ENCODE measurements at regions not wholly inside any gene's neighbourhood (a gene's known extent, or its start where the extent isn't known, plus 50 kb on each side); places are given as distances from the start of the nearest gene placed in this dataset.

DNA sequence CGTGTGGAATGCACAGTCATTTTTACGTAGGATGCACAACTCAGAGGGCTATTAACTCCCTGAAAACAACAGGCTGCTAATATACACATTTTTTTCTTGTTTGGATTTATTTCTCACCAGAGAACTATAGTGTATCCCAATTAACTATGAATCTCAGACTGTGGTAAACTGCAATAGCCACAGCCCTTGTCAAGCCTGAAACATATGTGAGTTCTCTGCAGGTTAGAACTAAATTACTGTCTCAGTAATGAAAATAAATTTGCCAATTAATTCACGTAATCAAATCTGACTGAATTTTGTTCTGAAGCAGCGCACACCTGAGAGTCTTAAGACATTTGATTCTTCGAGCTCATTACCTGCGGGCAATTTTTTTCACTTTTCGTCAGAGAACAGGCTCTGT lies 318.6 kb downstream of the PMP22 start:
- DNase-seq (ENCODE audit: low spot score), result no peak

DNA sequence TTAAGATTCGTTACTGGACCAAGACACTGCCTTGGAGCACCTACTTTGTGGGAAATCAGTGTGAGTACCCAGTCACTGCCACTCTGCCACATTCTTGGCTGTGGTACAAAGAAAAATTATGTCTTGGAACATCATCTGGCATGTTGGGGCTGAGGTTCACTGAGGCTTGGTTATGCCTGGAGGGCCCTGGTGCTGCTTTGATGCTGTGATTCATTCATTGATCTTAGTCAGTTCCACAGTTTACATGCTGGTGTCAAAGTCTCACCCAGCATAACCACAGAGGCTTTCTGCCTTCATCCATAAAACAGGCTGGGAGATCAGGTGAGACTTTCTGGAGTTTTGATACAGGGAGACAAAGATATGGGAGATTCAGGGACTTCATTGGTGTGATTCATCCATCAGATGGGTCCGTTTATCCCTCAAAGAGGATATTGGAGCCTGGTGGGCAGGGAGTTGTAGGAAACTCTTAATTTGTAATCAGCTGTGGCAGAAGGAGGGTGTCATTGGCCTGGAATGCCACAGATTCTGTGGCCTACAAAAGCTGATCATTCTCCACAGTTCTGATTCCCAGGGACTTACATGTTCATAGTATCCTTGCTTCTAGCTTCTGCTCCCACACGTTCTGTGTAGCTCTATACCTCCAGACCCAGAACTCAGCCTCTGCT lies 322.5 kb downstream of the PMP22 start:
- no peak for DNase-seq (ENCODE audit: low spot score)

DNA sequence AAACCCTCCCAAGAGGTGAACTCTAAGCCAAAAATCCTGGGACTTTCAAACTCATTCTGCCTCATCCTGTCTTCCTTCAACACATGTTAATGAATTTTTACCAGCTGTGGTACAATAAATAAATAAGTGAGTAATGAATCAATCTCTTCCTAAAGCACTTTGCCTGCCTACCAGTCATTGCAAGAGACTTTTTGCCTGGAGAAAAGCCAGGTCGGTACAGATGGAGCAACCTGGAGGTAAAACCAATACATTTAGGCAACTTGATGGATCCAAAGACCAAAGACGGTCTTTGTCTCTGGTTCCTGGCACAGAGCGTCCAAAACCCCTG lies 324.2 kb downstream of the PMP22 start:
- no peak for DNase-seq (ENCODE audit: low spot score)

DNA sequence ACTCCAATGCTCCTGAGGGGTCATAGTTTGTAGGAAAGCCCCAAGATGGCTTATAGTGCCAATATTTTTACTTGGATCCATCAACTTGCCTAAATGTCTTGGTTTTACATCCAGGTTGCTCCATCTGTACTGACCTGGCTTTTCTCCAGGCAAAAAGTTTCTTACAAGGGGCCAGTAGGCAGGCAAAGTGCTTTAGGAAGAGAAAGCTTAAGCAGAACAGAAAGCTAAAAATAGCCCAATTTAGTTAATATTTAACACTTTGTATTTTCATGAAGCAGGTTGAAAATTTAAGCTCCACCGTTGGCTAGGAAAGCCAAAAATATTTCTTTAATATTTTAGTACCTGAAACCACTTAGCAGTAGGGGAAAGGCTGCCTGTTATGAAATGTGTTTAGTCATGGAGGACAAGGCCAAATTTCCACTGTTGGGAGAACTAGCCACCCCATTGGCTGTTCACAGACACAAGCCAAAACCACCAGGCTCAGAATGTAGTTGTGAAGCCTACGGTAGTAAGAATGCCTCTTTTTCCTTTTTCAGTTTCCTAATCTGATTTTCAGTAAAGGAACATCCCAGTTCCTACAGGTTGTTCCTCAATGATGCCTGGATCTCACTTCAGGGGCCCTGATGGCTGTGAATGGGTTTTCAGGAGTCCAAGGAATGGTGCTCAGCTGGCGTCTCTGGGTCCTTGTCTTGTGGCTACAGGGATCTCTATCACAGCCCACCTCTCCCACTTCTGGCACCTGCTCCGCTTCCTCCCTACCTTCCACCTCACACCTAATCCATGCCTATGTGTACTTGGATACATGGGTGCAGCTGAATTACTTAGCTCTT lies 324.8 kb downstream of the PMP22 start:
- DNase-seq (ENCODE audit: low spot score), result no peak

DNA sequence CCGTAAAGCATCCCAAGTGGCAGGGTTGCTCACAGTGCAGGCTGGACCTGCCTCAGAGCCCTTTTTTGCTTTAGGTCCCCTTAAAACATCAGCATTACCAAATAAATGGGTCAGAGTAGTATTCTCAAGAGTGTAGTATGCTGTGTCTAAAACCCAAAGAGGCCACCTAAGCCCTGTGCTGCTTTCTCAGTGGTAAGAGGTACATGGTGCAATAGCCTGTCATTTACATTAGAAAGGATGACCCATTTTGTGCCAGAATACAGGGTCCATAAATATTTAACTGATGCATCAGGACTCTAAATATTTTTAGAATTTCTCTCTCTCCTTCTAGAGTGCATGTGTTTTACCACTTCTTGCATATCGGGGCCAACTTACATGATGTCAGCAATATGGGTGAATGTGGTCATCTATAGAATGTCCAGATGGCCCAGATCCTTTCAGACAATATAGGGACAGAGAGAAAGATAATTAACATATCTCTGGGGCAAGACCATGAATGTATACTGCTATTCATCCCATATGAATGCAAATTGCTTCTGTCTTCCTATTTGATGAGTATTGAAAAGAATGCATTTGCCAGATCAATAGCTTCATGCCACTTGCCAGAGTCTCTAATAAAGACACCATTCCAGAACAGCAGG lies 329.2 kb downstream of the PMP22 start:
- no peak for DNase-seq (ENCODE audit: low spot score)

DNA sequence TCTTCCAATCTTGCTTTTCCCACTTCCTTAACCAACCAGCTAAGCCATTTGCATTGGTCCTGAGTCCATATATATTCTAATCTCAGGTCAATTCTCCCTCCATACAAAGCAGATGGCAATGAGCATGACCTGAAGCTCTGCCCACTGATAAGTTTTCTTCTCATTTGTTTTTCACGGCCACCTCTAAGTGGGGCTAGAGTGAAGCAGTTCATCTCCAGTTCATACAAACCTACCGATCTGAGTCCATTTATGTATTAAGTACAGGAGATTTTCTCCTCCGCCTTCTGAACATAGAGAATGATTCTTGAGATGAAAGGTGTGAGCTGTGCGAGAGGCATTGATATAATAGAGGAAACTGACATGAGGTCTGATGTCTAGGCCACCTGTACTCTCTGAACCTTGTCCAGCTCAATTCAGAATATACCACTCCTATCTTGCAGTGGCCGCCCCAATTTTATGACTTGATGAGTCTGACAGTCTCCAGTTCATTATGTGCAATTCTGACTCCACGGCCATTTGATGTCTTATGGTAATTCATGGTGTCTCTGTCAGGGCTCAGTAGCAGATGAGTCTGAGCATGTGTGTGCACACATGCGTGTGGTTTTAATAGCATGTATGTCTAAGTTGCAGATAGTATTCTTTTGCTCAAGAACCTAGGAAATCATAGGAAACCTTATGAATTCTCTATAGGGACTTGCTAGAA lies 329.8 kb downstream of the PMP22 start:
- DNase-seq (ENCODE audit: low spot score), result no peak

DNA sequence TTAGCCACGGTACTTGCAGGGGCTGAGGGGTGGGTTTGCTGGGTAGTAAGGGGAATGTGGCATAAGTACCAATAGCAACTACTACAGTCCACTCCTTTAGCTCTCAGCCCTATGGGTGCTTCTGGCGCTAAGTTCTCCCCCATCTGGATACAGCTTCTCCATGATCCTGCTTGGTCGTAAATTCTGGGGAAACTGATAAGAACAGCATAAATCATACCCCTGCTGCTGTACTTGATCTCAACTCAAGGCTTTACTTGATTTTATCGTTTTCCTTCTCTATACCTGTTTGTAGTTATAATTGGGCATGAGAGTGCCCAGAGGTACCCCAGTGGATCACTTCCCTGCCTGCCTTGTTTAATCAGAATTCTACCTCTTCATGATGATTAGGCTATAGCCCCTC lies 331.4 kb downstream of the PMP22 start:
- DNase-seq (ENCODE audit: low spot score), result no peak

DNA sequence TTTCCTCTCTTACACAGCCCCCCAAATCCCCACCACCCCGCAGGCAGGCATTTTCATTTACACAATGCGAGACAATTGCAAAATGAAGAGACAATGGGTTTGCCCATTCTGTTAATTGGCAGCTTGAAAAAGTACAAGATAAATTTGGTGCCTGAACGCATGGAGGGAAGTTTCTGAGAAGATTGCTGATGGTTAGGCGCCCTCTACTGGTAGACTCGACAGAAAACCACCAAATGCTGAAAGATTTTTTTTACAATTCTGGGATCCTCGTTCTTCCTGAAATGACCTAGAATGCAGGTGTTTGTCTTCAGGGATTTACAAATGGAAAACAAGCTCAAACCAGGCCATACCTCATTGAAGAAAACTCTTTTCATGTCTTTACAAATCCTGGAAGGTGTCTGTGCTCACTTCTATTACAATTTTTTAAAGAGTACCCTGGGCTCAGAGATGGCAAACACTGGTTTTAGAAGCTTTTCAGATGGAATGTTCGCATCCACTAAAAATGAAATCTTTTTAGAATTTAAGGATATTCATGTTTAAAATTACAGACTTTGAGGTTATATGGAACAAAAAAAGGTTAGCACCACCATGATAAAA lies 338.5 kb downstream of the PMP22 start:
- DNase-seq (ENCODE audit: low spot score), result peak; percentile 57

DNA sequence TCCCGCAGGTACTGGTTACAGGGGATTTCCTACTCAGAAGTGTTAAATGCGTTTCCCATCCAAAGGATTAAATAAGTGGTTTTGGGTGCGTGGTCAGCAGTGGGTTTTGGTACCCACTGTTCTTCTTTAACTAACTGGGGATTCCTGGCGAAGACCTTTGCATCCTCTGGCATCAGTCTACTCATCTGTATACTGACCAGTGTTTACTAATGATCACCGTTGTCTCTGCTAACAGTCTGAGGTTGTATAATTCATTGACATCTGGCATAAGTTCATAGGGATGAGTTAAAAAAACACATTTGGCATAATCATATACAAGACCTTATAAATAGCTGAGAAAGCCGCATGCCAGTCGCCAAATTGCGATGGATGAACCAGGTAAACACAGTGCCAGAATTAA lies 339.1 kb downstream of the PMP22 start:
- no peak for DNase-seq (ENCODE audit: low spot score)

DNA sequence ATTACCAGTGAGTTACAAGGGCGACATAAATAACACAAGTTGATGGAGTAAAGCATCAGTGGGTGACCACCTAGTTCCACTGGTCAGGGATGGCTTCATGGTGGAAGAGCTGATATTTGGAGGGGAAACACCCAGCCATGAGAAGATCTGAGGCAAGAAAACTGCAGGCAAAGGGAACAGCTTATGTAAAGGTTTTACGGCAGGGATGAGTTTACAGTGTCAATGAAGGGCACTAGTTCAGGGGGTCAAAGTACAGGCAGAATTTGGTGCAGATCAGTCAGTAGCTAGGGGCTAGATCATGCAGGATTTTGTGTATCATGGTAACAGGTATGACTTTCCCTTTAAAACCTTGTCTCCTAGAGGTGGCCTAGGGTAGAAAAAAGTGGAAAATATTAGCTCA lies 339.6 kb downstream of the PMP22 start:
- DNase-seq (ENCODE audit: low spot score), result no peak

DNA sequence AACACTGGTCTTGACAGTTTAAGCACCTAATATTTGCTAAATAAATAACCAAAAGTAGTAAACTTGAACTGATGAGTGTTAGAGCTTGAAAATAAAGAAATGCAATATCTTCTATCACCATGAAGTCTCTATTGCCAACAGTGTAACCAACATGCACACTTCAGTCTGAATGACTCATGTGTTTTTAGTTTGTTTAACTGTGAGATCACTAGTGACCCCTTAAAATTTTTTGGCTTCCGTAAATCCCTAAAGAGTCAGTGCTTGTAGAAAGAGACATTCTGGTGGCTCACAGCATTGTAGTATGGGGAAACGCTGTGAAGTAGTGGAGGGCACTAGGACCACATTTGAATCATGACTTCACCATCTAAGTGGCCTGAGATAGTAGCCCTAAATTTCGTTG lies 341.1 kb downstream of the PMP22 start:
- DNase-seq (ENCODE audit: low spot score), result no peak

DNA sequence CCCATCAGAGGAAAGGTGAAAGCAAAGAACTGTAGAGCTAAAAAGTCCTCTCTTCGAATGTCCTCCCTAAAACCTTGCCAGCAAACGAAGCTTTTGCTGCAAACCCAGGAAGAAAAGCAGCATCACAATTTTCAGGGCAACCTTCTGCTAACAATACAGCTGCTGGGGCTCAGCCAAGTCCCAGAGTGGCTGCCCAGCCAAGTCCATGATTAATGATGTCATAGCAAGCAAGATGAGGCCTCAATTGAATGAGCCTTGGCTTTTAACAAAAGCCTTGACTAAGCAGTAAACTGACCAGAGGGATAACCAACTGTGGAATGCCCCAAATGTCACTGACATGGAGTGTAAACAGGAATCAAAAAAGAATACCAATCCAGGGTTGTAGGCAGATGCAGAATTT lies 342.7 kb downstream of the PMP22 start:
- peak; percentile 47 for DNase-seq (ENCODE audit: low spot score)

DNA sequence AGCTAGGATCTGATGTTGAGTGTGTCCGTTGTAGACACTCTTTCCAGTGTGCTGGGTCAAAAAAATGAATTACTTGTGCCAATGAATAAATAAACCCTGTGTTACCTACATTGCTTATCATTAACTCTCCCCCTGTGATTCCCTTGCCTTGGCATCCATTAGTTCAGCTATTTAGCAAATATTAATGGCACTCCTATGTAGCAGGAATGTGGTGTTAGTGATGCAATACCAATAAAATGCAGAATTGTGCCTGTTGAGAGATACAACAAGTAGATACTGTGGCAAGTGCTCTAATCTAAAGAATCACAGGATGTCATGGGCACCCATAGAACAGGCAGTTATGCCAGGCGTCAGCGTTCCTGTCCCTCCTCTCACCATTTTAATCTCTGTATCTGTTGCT lies 343.2 kb downstream of the PMP22 start:
- no peak for DNase-seq (ENCODE audit: low spot score)

DNA sequence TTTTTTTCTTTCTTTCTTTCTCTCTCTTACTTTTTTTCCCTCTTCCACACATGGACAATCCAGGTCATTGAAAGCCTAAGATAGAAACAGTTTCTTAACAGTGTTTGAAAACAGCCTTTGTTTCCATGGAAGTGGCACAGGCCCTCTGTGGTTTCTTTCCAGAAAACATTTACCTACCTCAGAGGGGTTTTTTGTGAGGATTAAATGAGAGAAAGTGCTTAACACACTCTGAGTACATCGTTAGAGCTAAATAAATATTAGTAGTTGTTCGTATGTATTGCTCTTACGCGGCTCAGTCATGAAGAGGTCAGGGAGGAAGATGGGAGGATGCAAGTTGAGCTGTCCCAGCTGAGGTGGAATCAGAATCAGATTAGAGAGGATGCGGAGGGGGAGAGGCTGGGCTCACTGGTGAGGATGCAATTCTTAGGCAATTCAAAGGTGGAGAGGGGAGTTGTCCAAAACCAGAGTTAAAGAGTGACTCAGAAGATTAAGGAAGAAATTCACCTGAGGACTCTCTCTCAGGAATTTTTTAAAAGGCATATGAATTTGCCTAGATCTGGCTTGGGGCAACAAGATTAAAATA lies 345.4 kb downstream of the PMP22 start:
- no peak for DNase-seq (ENCODE audit: low spot score)

DNA sequence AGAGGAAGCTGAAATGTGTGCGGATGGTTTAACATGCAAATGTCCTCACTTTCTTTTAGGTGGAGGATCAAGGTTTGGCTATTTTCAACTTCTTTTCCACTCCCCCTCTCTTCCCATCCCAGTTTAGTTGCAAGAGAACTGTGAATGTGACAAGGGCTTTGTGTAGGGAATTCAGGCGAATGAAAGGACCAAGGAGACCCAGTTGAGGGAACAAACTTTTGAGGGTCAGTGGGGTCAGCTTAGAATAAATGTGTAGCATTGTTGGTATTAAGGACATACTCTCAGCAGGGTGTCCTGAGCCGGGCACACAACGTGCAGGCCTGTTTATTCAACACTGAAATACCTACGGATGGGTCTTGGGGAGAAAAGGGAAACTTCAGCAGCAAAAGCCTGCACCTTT lies 346.0 kb downstream of the PMP22 start:
- DNase-seq (ENCODE audit: low spot score), result no peak

DNA sequence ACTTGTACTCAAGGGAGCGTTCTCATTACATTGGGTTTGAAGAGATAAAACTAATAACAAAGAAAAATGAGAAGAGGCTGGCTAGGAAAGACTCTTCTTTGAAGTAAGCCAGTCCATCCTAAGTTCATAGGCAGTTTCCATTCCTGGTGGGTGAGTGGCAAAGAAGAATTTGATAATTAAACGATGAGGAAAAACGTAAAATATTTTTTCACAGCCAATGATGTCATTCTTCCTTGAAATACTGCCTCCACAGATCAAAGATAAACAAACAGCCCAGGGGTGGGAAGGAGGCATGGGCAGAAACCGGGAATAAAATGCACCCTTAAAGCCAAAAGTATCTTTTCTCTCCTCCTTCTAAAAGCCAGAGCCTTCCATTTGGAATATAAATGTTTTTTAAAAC lies 346.6 kb downstream of the PMP22 start:
- DNase-seq (ENCODE audit: low spot score), result no peak

DNA sequence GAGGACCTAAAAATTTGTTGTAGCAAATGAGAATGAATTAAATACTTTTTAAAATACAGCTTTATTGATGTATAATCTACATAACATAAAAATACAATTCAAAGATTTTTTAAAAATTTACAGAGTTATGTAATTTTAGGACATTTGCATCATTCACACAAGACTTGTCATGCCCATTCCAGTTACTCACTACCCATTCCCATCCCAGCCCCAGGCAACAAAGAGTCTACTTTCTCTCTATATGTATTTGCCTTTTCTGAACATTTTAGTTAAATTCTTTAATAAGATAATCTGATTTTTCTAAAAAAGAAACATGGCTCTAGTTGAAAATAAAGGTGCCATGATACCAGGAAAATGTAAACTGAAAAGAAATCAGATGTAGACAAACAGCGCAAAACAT lies 354.2 kb downstream of the PMP22 start:
- no peak for DNase-seq (ENCODE audit: low spot score)

DNA sequence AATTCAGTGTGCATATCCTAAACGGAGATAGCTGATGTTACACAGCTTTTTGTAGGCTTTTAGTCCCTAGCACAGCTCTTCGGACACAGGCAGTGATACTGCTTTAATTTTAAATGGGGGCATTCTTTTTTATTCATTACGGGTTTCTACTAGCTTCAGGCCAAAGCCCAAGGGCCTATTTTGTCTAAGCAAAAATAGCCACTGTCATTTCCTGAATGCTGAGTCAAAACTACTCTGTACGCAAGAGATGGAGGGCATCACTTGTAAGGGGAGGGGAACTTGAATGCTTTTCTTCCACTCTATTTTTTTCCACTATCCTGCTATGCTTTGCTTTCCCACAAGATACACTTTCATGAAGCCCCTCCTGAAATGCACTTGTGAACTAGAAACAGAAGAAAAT lies 360.7 kb downstream of the PMP22 start:
- no peak for DNase-seq (ENCODE audit: low spot score)

DNA sequence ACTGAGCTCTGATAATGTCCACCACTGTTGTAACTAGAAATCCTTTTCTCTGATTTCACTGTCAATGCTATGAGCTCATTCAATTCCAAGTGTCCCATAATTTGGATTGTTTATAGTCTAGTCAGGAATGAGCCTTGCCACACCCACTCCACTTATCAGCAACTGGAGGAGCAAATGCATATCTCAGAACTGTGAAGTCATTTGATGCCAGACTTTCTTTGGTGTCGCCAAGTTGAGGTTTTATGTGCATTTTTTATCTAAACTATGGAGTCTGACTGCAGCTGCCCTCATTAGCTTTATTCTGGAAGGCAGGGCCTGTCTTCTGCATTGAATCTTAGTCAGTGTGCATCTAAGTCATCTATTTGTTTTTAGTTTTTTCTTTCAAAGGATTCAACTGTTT lies 361.3 kb downstream of the PMP22 start:
- DNase-seq (ENCODE audit: low spot score), result no peak

DNA sequence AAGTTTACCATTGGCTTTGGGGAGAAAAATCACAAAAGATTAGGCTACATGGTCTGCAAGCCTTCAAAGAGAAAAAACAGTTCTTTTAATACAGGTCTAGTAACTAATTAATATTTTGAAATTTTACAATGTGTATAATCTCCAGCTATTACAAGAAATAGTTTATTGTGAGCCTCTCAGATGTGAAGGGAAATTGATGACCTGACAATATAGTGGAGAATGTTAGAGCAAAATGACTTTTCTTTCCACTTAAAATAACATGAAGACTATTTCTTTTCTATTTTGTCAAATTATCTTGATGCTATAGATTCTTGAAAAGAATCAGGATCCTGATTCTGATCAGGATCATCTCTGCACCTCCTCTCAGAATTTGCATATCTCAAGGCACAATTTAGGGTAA lies 362.3 kb downstream of the PMP22 start:
- no peak for DNase-seq (ENCODE audit: low spot score)

DNA sequence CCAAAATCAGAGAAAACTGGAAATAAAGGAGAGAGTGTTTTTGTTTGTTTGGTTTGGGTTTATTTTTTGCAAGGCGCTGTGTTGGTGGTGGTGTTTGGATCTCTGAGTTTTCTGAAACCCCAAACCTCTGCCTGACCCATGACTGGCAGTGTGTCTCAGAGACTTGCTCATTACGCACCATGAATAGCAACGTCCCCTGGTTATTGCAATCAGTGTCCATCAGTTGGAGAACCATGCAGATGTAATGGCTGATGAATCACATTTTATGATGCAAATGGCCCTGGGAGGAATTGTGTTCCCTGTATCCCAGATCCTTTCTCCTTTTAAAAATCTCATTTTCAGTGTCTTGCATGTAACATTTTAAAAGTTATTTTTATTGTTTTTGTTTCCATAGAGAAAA lies 362.8 kb downstream of the PMP22 start:
- no peak for DNase-seq (ENCODE audit: low spot score)

DNA sequence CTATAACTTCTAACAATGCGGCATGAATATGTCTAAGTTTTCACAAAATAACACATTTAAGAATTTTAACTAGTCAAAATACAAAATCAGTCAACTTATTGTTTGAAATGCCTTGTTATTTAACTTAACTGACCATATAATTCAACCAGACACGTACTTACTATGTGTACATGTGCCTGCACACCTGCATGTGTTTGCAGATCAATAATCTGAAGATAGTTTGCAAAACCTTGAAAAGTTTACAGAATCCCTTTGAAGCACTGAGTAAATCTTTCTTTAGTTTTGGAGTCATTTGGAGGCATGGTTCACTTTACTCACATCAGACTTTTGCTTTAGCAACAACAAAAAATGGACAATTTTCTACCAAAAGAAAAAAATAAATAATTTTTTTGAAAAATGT lies 363.8 kb downstream of the PMP22 start:
- DNase-seq (ENCODE audit: low spot score), result no peak
